ENCODE measurements at regions not wholly inside any gene's neighbourhood (a gene's known extent, or its start where the extent isn't known, plus 50 kb on each side); places are given as distances from the start of the nearest gene placed in this dataset.

DNA sequence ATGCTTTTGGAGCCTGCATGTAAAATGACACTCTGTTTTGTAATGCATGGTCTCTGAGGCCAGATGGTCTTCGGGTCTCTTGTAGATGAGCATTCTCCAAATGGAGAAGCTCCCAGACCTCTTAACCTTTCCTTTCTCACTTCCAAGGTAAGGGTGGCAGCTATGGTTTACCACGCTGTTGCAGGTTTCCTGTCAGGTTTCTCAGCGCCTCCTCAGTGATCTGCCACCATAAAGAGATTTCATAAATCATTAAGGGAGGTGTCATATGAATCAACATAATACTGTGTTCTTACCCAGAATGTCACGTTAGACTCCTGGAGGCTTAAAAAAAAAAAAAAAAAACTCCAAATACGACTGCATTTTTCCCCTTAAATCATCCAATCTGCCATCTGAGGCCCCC lies 787.4 kb upstream of the EEF2KMT start:
- H3K4me3 ChIP-seq (ENCODE audit: low read length): no peak overlapping the region
- no peaks in the 10 kb centered on the region for H3K4me1 ChIP-seq (ENCODE audit: insufficient read depth, low read length)
- H3K36me3 ChIP-seq (ENCODE audit: insufficient read depth, low read length): no peaks in the 10 kb centered on the region
- H3K9me3 ChIP-seq (ENCODE audit: low read length): no peaks in the 10 kb centered on the region
- H2AFZ ChIP-seq (ENCODE audit: low read depth, low read length): no peak overlapping the region
- H3K27me3 ChIP-seq (ENCODE audit: insufficient read depth, low read length): no peaks in the 10 kb centered on the region

DNA sequence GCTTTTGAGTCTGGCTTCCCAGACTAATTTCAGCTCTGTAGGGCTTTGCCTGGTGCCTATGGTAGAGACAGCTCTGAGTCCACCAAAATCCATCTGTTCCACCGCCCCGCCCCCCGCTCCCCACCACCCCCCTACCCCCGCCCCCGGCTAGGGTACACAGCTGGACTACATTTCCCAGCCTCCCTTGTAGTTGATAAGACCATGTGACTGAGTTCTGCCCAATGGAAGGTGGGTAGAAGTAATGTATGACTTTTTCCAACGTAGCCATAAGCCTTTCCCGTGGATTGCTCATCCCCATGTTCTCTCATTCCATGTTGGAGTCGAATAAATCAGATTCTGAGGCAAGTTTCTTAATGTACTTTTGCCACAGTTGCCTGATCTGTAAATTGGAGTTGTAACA lies 786.7 kb upstream of the EEF2KMT start:
- no peak overlapping the region for H2AFZ ChIP-seq (ENCODE audit: low read depth, low read length)
- no peaks in the 10 kb centered on the region for H3K27me3 ChIP-seq (ENCODE audit: insufficient read depth, low read length)
- H3K36me3 ChIP-seq (ENCODE audit: insufficient read depth, low read length): no peaks in the 10 kb centered on the region
- no peaks in the 10 kb centered on the region for H3K9me3 ChIP-seq (ENCODE audit: low read length)
- no peaks in the 10 kb centered on the region for H3K4me1 ChIP-seq (ENCODE audit: insufficient read depth, low read length)
- no peak overlapping the region for H3K4me3 ChIP-seq (ENCODE audit: low read length)

DNA sequence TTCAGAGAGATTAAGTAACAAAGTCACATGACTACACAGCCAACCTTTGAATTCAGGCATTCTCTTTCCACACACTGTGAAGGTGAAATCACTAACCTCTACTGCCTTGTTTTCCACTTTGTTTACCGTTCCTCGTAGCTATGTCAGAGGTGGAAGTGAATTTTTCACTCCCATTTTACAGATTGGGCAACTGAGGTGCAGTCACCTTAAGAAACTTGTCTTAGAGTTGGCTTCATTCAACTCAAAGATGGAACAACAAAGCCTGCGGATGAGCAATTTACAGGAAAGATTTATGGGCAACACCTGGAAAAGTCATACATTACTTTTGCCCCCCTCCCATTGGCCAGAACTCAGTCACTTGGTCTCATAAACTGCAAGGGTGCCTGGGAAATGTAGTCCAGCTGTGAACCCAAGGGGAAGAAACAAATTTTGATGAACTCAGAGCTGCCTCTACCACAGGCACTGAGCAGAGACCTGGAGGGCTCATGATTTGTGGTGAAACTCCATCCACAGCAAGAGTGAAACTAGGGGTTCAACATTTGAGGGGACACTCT lies 784.6 kb upstream of the EEF2KMT start:
- Histone ChIP-seq H2AFZ (ENCODE audit: low read depth, low read length) (no peak overlapping the region), H3K4me3 (ENCODE audit: low read length) (no peak overlapping the region), H3K9me3 (ENCODE audit: low read length) (no peaks in the 10 kb centered on the region), H3K27me3 (ENCODE audit: insufficient read depth, low read length) (no peaks in the 10 kb centered on the region), H3K36me3 (ENCODE audit: insufficient read depth, low read length) (no peaks in the 10 kb centered on the region), H3K4me1 (ENCODE audit: insufficient read depth, low read length) (no peaks in the 10 kb centered on the region)

DNA sequence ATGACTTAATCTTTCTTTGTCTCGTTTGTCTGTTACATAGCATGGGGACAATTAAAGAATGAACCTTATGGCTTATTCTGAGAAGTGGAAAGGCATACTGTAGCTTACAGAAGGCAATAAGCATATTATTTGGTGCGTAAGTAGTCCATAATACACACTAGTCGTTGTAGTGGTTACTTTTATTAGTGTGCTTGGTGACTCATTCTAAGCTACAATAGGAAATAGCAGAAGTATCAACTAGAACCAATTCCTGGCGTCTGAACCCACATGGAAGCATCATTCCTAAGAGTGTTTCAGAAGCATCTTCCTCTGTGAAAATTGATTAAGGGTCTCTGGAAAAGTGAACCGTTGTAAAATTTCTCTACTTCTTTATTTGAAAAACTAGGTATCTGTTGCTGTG lies 777.8 kb upstream of the EEF2KMT start:
- H3K4me1 ChIP-seq (ENCODE audit: insufficient read depth, low read length): no peaks in the 10 kb centered on the region
- H3K27me3 ChIP-seq (ENCODE audit: insufficient read depth, low read length): no peaks in the 10 kb centered on the region
- no peaks in the 10 kb centered on the region for H3K9me3 ChIP-seq (ENCODE audit: low read length)
- H3K36me3 ChIP-seq (ENCODE audit: insufficient read depth, low read length): no peaks in the 10 kb centered on the region
- no peak overlapping the region for H2AFZ ChIP-seq (ENCODE audit: low read depth, low read length)
- no peak overlapping the region for H3K4me3 ChIP-seq (ENCODE audit: low read length)

DNA sequence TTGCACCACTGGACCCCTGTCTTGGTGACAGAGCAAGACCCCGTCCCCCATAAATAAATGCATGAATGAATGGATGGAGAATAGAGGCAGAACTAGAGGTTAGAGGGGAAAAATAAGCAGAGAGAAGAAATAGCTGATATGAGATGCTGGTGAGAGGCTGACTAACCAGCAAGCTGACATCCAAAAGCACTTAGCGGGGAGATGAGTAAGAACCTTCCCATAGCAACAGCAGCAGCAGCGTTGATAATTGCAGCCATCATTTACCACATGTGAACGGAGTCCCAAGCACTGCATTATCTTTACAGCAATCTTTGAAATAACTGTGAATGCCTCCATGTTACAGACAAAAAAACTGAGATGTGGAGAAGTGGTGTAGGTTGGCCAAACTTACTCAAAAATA lies 777.3 kb upstream of the EEF2KMT start:
- no peak overlapping the region for H3K4me3 ChIP-seq (ENCODE audit: low read length)
- no peaks in the 10 kb centered on the region for H3K9me3 ChIP-seq (ENCODE audit: low read length)
- no peaks in the 10 kb centered on the region for H3K4me1 ChIP-seq (ENCODE audit: insufficient read depth, low read length)
- H3K36me3 ChIP-seq (ENCODE audit: insufficient read depth, low read length): no peaks in the 10 kb centered on the region
- no peaks in the 10 kb centered on the region for H3K27me3 ChIP-seq (ENCODE audit: insufficient read depth, low read length)
- H2AFZ ChIP-seq (ENCODE audit: low read depth, low read length): no peak overlapping the region

DNA sequence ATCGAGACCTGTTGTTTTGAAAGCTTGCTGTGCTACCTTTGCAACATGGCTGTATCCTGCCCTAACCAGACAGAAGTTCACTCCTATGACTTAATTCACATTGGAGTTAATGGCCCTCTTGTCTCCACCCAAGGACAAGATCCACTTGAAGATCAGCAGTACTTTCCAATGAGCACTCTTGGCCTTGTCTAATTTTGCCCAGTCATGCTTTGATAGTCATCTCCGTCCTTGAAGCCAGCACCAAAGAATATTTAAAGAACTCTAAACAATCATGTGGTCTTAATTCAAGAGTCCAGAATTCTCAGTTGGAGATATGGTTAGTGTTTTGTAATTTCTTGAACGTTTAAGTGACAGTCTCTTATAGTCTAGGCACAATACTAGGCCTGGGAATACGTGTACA lies 775.6 kb upstream of the EEF2KMT start:
- no peaks in the 10 kb centered on the region for H3K9me3 ChIP-seq (ENCODE audit: low read length)
- no peaks in the 10 kb centered on the region for H3K36me3 ChIP-seq (ENCODE audit: insufficient read depth, low read length)
- H2AFZ ChIP-seq (ENCODE audit: low read depth, low read length): no peak overlapping the region
- H3K4me1 ChIP-seq (ENCODE audit: insufficient read depth, low read length): no peaks in the 10 kb centered on the region
- no peak overlapping the region for H3K4me3 ChIP-seq (ENCODE audit: low read length)
- H3K27me3 ChIP-seq (ENCODE audit: insufficient read depth, low read length): no peaks in the 10 kb centered on the region

DNA sequence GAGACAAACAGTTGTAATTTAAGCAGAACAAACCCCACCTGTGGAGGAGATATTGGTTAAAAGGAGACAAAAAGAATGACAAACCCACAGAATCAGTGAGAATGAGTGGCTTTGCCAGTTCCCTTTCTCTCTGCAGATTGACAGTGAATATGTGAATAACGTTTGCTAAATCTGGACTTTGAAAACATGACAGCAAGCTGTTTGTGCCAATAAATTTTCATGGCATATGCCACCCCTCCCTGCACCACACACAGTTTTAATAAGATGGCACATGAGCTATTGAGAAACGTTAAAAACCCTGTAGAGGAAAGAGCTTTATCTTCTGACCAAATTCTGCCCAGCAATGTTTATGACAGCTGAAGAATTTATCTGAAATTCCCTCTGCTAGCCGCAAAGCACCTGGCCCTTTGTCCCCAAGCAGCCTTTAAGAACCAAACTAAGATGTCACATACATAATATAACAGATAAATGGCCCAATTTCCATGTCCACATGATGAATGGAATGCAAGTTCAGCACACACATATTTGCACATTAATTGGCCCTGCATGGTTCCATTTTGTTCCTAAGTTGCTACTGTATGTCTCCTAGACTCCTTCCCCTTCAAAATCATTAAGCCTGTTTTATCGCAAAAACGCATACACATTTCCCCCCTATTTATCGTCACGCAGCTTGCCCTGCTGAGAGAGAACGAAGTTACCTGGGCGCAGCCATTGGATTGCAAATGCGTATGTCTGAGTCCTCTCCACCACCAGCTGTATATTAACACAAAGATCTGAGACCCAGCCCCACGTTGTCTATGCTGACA lies 773.5 kb upstream of the EEF2KMT start:
- no peak overlapping the region for H2AFZ ChIP-seq (ENCODE audit: low read depth, low read length)
- H3K36me3 ChIP-seq (ENCODE audit: insufficient read depth, low read length): no peaks in the 10 kb centered on the region
- no peaks in the 10 kb centered on the region for H3K4me1 ChIP-seq (ENCODE audit: insufficient read depth, low read length)
- H3K9me3 ChIP-seq (ENCODE audit: low read length): no peaks in the 10 kb centered on the region
- H3K4me3 ChIP-seq (ENCODE audit: low read length): no peak overlapping the region
- H3K27me3 ChIP-seq (ENCODE audit: insufficient read depth, low read length): no peaks in the 10 kb centered on the region

DNA sequence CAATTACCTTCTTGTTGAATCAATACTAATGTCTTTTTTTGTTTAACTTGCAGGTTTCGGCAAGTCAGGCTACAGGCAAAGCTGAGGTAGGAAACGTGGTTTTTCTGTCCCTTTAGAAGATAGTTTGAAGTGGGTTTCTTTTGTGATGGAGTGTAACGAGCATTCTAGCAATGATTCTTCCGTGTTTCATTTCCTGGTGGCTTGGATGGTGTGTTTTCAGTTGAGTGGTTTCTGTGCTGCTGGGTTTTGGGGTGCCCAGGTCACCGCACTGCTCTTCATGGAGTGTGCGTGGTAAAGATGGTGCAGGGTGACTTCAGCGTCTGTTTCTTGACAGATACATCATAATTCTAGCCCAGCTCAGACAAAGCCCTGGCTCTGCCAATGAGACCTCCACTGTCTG lies 769.7 kb upstream of the EEF2KMT start:
- Histone ChIP-seq H3K9me3 (ENCODE audit: low read length) (no peaks in the 10 kb centered on the region), H3K4me3 (ENCODE audit: low read length) (no peak overlapping the region), H3K36me3 (ENCODE audit: insufficient read depth, low read length) (no peaks in the 10 kb centered on the region), H3K4me1 (ENCODE audit: insufficient read depth, low read length) (no peaks in the 10 kb centered on the region), H2AFZ (ENCODE audit: low read depth, low read length) (no peak overlapping the region), H3K27me3 (ENCODE audit: insufficient read depth, low read length) (no peaks in the 10 kb centered on the region)

DNA sequence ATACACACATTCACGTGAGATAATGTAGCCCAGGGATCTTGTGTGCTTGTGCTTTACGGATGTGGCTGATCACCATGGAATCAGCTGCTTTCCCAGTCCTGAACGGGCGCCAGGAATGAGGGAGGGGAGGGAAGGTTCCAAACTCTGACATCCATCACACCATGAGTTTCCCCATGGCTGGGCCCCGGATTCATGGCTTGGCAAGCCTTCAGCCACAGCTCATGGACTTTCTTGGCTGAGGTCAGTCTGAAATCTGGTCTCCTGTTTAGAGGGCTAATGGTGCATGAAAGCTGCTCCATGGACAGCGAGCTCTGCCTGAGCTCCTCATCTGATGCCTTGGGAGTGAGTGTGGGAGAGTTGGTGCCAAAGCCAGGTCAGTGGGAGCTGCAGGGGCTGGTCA lies 767.6 kb upstream of the EEF2KMT start:
- Histone ChIP-seq H3K27me3 (ENCODE audit: insufficient read depth, low read length) (no peaks in the 10 kb centered on the region), H3K36me3 (ENCODE audit: insufficient read depth, low read length) (no peaks in the 10 kb centered on the region), H2AFZ (ENCODE audit: low read depth, low read length) (no peak overlapping the region), H3K4me3 (ENCODE audit: low read length) (no peak overlapping the region), H3K4me1 (ENCODE audit: insufficient read depth, low read length) (no peaks in the 10 kb centered on the region), H3K9me3 (ENCODE audit: low read length) (no peaks in the 10 kb centered on the region)

DNA sequence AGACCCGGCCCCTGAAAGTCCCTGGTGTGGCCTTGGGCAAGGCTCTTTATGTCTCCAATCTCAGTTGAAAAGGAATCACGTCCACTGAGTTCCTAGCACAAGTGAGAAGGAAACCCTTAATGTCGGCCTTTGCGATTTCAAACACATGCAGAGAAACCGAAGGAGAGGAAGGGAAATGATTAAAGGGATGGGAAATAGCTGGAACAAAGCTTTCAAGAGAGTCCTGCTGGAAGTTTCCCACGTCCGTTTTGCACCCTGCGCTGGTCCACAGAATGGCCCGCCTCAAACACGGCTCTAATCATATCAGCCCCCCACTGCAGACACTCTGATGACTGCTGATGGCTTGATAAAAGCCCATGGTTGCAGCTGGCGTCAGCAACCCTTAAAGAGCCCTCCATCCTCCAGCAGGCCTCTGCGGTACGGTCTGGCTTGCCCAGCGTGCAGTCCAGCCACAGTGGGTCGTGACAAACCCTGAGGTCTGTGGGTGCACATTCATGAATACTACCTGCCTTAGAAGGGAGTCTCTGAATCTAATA lies 765.5 kb upstream of the EEF2KMT start:
- H3K9me3 ChIP-seq (ENCODE audit: low read length): no peaks in the 10 kb centered on the region
- H3K4me1 ChIP-seq (ENCODE audit: insufficient read depth, low read length): no peaks in the 10 kb centered on the region
- no peaks in the 10 kb centered on the region for H3K27me3 ChIP-seq (ENCODE audit: insufficient read depth, low read length)
- no peak overlapping the region for H3K4me3 ChIP-seq (ENCODE audit: low read length)
- H3K36me3 ChIP-seq (ENCODE audit: insufficient read depth, low read length): no peaks in the 10 kb centered on the region
- H2AFZ ChIP-seq (ENCODE audit: low read depth, low read length): no peak overlapping the region

DNA sequence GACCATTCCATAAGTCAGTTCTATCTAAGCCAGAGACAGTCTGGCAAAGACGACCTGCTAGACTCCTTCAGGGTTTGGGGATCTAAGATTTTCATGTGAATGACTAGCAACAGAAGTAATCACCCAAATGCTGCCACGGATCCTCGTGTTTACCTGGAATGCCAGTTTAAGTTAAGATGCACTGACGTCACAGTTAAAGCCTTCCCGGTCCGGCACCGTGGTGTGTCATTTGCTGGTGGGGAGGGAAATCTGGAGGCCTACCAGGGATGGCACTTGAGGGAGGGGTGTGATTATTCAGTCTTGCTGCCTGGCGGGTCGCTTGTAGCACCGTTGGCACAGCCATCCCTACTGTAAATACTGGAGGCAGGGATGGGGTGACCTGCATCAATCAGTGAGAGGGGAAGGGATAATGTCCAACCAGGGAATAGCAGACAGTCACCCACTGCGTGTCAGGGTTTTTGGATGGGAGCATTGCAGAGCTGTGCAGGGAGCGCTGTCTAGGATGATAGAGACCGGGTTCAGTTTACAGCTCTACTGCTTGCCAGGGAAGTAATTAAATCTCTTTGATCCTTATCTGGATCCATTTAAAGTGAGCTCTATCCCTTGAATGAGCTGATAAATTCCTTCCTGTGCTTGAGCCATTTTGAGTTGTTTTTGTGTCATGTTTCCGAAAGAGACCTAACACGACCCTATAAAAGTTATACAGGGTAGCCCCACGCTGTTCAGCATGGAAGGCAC lies 764.7 kb upstream of the EEF2KMT start:
- H2AFZ ChIP-seq (ENCODE audit: low read depth, low read length): no peak overlapping the region
- no peaks in the 10 kb centered on the region for H3K27me3 ChIP-seq (ENCODE audit: insufficient read depth, low read length)
- no peaks in the 10 kb centered on the region for H3K9me3 ChIP-seq (ENCODE audit: low read length)
- H3K36me3 ChIP-seq (ENCODE audit: insufficient read depth, low read length): no peaks in the 10 kb centered on the region
- H3K4me3 ChIP-seq (ENCODE audit: low read length): no peak overlapping the region
- no peaks in the 10 kb centered on the region for H3K4me1 ChIP-seq (ENCODE audit: insufficient read depth, low read length)

DNA sequence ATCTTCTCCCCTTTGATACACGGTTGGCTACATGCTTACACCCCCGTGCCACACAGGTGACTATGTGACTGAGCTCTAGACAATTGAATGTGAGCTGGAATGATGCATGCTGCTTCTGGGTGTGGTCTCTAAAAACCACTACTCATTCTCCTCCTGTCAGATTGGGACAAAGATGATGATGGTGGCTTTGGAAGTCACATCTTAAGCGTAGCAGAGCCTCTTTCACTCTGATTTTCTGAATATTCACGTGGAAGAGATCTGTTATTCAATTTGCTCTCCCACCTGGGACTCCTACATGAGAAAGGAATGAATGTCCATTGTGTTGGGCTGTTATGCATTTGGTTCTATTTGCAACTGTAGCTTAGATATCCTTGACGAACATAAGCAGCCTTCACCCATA lies 763.6 kb upstream of the EEF2KMT start:
- no peaks in the 10 kb centered on the region for H3K27me3 ChIP-seq (ENCODE audit: insufficient read depth, low read length)
- H3K4me1 ChIP-seq (ENCODE audit: insufficient read depth, low read length): no peaks in the 10 kb centered on the region
- no peaks in the 10 kb centered on the region for H3K36me3 ChIP-seq (ENCODE audit: insufficient read depth, low read length)
- no peaks in the 10 kb centered on the region for H3K9me3 ChIP-seq (ENCODE audit: low read length)
- no peak overlapping the region for H3K4me3 ChIP-seq (ENCODE audit: low read length)
- no peak overlapping the region for H2AFZ ChIP-seq (ENCODE audit: low read depth, low read length)

DNA sequence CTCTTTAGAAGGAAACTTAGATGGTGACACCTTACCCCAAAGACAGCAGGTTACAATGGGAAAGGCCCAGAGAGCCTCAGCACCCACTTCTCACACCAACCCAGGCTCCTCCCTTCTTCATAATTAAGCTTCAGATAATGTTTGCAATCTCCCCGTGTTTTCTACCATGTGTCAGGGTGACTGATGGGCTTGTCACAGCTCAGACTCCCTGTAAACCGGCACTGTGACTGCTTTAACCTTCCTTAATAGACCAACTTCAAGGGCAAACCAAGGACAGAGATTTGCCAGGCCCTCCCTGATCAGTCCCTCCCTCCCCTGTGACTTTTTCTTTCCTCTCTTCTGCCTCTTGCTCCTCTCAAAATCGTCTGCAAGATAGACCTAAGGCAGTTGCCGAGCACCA lies 760.6 kb upstream of the EEF2KMT start:
- Histone ChIP-seq H3K27me3 (ENCODE audit: insufficient read depth, low read length) (no peaks in the 10 kb centered on the region), H2AFZ (ENCODE audit: low read depth, low read length) (no peak overlapping the region), H3K9me3 (ENCODE audit: low read length) (no peaks in the 10 kb centered on the region), H3K4me1 (ENCODE audit: insufficient read depth, low read length) (no peaks in the 10 kb centered on the region), H3K36me3 (ENCODE audit: insufficient read depth, low read length) (no peaks in the 10 kb centered on the region), H3K4me3 (ENCODE audit: low read length) (no peak overlapping the region)

All from neuron (in vitro differentiated cells).